DND-41 (cell line): ENCODE measurements at regions not wholly inside any gene's neighbourhood (a gene's known extent, or its start where the extent isn't known, plus 50 kb on each side); places are given as distances from the start of the nearest gene placed in this dataset.
"Not testable (repeated sequence)": the region's sequence is repeated elsewhere in the genome, so short reads cannot be mapped to it uniquely, and the experiment has no call there.

Experiments used
- ATAC-seq: fragments of 200-7000 bp; cut with Tn5 transposase; 3 replicates; pipeline ENCODE4 v1.9.1; 2021; ENCODE audit warnings: low read depth; ENCODE audit not compliant: insufficient read depth
- DNase-seq: peaks from one replicate; pipeline ENCODE4 v3.0.0-alpha.2; 2020
- H2AFZ ChIP-seq: 2 replicates; pipeline ENCODE4 v1.6.0; 2012; ENCODE audit warnings: low read depth, low read length
- H3K27ac ChIP-seq: 2 replicates; pipeline ENCODE4 v1.5.1; 2012; ENCODE audit warnings: low read length, inconsistent platforms
- H3K27me3 ChIP-seq: fragments of 200-600 bp; sonication (generic); 2 replicates; pipeline ENCODE4 v1.6.0; 2012; ENCODE audit warnings: low read length, mild to moderate bottlenecking, inconsistent platforms; ENCODE audit not compliant: insufficient read depth, poor library complexity
- H3K36me3 ChIP-seq: 2 replicates; pipeline ENCODE4 v1.5.1; 2012; ENCODE audit warnings: low read length, inconsistent platforms; ENCODE audit not compliant: insufficient read depth
- H3K4me1 ChIP-seq: 2 replicates; pipeline ENCODE4 v1.5.1; 2012; ENCODE audit warnings: mild to moderate bottlenecking, low read length; ENCODE audit not compliant: insufficient read depth
- H3K4me2 ChIP-seq: 2 replicates; pipeline ENCODE4 v1.6.0; 2012; ENCODE audit warnings: mild to moderate bottlenecking, moderate library complexity, low read length, inconsistent platforms; ENCODE audit not compliant: insufficient read depth
- H3K4me3 ChIP-seq, 2 experiments: fragments of 200-600 bp in 1 of 2; shearing (Covaris generic) in 1 of 2; 2 replicates each; pipeline ENCODE4 v1.5.1; 2012 to 2016; ENCODE audit warnings: inconsistent platforms in 2 of 2, low read length in 2 of 2, mild to moderate bottlenecking in 2 of 2, low read depth in 1 of 2, moderate library complexity in 1 of 2
- H3K79me2 ChIP-seq: 2 replicates; pipeline ENCODE4 v1.6.0; 2012; ENCODE audit warnings: low read length, inconsistent platforms; ENCODE audit not compliant: insufficient read depth
- H3K9ac ChIP-seq: 2 replicates; pipeline ENCODE4 v1.6.0; 2012; ENCODE audit warnings: low read depth, mild to moderate bottlenecking, inconsistent platforms, low read length, moderate library complexity
- H3K9me3 ChIP-seq: 2 replicates; pipeline ENCODE4 v1.5.1; 2012; ENCODE audit warnings: low read length, moderate library complexity, mild to moderate bottlenecking, inconsistent platforms; ENCODE audit not compliant: insufficient read depth, severe bottlenecking
- H4K20me1 ChIP-seq: 2 replicates; pipeline ENCODE4 v1.6.0; 2012; ENCODE audit warnings: low read length; ENCODE audit not compliant: insufficient read depth
- CTCF ChIP-seq: IDR thresholded peaks from 2 replicates; pipeline ENCODE4 v1.5.1; 2012; ENCODE audit warnings: borderline replicate concordance, low read length, moderate library complexity, mild to moderate bottlenecking; ENCODE audit not compliant: poor library complexity, severe bottlenecking; ENCODE audit errors: extremely low read depth
- EZH2 ChIP-seq: IDR thresholded peaks from 3 replicates; pipeline ENCODE4 v1.6.1; 2012; ENCODE audit warnings: borderline replicate concordance, low read depth, mild to moderate bottlenecking, moderate library complexity, low read length, inconsistent platforms; ENCODE audit not compliant: severe bottlenecking

- H4K20me1 ChIP-seq, result no peaks in the 10 kb centered on the region
- H3K79me2 ChIP-seq, result no peaks in the 10 kb centered on the region
- H3K27me3 ChIP-seq, result no peaks in the 10 kb centered on the region
- no peak overlapping the region for H2AFZ ChIP-seq
- no peak overlapping the region for H3K27ac ChIP-seq
- no peak for TF ChIP-seq CTCF
- no peak overlapping the region for H3K4me2 ChIP-seq
- no peaks in the 10 kb centered on the region for H3K36me3 ChIP-seq
- no peak overlapping the region for H3K9ac ChIP-seq
- ATAC-seq (no peak), DNase-seq (no peak)
- no peaks in the 10 kb centered on the region for H3K4me1 ChIP-seq
- no peak overlapping the region for H3K4me3 ChIP-seq
- no peaks in the 10 kb centered on the region for H3K9me3 ChIP-seq
Observed at GRCh38 chr18:43982582-43982981, 698.1 kb upstream of the SETBP1 start.

- not testable (repeated sequence) for H3K4me1 ChIP-seq, H3K4me2 ChIP-seq, H3K36me3 ChIP-seq, H3K9me3 ChIP-seq, H4K20me1 ChIP-seq, H3K79me2 ChIP-seq, DNase-seq, H3K27me3 ChIP-seq, ATAC-seq, H3K4me3 ChIP-seq, H3K27ac ChIP-seq, H2AFZ ChIP-seq, H3K9ac ChIP-seq
Observed at GRCh38 chr18:43987061-43987460, 693.6 kb upstream of the SETBP1 start.

DNA sequence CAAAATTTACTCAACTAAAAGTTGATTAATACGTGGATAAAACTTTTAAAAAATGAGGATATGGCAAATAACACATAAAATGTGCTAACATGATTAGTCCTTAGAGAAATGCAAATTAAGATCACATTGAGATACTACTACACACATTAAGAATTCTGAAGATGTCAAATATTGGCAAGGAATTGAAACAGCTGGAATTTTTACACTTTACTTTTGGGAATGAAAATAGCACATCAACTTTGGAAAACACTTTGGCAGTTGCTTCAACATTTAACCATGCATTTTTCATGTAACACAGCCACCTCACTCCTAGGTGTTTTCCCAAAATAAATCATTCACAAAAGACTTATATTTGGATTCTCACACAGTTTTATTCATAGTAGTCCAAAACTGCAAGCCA lies 687.9 kb upstream of the SETBP1 start:
- no peak for ATAC-seq

DNA sequence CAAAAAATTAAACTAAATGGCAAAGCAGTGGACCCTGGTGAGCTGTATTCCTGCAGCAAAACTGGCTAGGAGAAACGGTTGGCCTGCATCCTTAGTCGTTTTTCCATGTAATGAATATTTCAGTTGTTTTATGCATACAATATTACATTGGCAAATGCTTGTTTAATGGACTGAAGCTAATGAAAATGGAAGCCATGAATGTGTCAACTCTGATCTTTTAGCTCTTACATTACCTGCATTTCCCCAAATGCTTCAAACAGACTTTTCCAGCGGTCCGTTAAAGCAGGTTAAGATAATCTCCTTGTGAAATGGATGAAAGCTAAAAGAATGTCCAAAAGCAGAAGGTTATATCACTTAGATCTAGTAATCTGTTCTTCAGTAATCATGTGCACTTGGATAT lies 686.3 kb upstream of the SETBP1 start:
- ATAC-seq, result no peak
- H3K9me3 ChIP-seq, result no peaks in the 10 kb centered on the region

More for the DNA sequence above, 687.9 kb upstream of the SETBP1 start:
- Histone ChIP-seq H3K9ac (no peak overlapping the region), H3K27ac (no peak overlapping the region), H4K20me1 (no peaks in the 10 kb centered on the region), H3K4me2 (no peak overlapping the region), H3K36me3 (no peaks in the 10 kb centered on the region), H3K27me3 (no peaks in the 10 kb centered on the region), H2AFZ (no peak overlapping the region), H3K79me2 (no peaks in the 10 kb centered on the region), H3K4me3 (no peak overlapping the region), H3K4me1 (no peaks in the 10 kb centered on the region), H3K9me3 (no peaks in the 10 kb centered on the region)
- no peak for TF ChIP-seq EZH2
- TF ChIP-seq CTCF, result no peak
- DNase-seq, result no peak

More for the DNA sequence above, 686.3 kb upstream of the SETBP1 start:
- DNase-seq, result no peak
- Histone ChIP-seq H3K4me2 (no peak overlapping the region), H3K27ac (no peak overlapping the region), H3K9ac (no peak overlapping the region), H3K27me3 (no peaks in the 10 kb centered on the region), H3K4me1 (no peaks in the 10 kb centered on the region), H3K4me3 (no peak overlapping the region), H3K79me2 (no peaks in the 10 kb centered on the region), H2AFZ (no peak overlapping the region), H3K36me3 (no peaks in the 10 kb centered on the region), H4K20me1 (no peaks in the 10 kb centered on the region)
- TF ChIP-seq EZH2 (no peak), CTCF (no peak)
